NCI-H2196 treated with DMSO at 0.1 percent for 48 hours (cell line): ENCODE measurements at regions not wholly inside any gene's neighbourhood (a gene's known extent, or its start where the extent isn't known, plus 50 kb on each side); places are given as distances from the start of the nearest gene placed in this dataset.
"Not testable (repeated sequence)": the region's sequence is repeated elsewhere in the genome, so short reads cannot be mapped to it uniquely, and the experiment has no call there.

ENCODE experiments used
- DNase-seq: peaks from one replicate; lab custom pipeline; 2025; ENCODE audit not compliant: unreplicated experiment; lab: John Stamatoyannopoulos, UW

DNA sequence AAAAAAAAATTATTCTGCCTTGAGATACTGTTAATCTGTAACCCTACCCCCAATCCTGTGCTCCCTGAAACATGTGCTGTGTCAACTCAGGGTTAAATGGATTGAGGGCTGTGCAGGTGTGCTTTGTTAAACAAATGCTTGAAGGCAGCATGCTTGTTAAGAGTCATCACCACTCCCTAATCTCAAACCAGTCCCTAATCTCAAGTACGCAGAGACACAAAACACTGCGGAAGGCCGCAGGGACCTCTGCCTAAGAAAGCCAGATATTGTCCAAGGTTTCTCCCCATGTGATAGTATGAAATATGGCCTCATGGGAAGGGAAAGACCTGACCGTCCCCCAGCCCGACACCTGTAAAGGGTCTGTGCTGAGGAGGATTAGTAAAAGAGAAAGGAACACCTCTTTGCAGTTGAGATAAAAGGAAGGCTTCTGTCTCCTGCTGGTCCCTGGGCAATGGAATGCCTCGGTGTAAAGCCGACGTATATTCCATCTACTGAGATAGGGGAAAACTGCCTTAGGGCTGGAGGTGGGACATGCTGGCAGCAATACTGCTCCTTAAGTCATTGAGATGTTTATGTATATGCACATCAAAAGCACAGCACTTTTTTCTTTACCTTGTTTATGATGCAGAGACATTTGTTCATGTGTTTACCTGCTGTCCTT is 402.6 kb downstream of the TBC1D32 start:
- not testable (repeated sequence) for DNase-seq

GRCh38 chr6:120930500-120930899 is 403.8 kb downstream of the TBC1D32 start:
- not testable (repeated sequence) for DNase-seq

DNA sequence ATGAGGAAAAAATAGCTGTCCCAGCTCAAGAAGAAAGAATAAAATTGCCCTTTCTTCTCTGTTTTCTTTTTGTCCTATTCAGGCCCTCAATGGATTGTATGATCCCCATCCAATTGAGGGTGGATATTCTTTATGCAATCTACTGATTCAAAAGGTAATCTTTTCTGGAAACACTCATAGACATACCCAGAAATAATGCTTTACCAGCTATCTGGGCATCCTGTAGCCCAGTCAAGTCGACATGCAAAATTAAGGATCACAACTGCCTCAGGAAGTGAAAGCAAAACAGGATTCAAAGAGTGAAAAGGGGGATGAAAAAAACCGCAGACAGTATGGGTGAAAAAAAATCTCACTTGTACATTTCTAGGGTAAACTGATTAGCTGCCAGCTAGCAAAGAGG is 410.1 kb downstream of the TBC1D32 start:
- DNase-seq, result no peak

GRCh38 chr6:120918137-120918536 is 416.1 kb downstream of the TBC1D32 start:
- DNase-seq, result no peak

DNA sequence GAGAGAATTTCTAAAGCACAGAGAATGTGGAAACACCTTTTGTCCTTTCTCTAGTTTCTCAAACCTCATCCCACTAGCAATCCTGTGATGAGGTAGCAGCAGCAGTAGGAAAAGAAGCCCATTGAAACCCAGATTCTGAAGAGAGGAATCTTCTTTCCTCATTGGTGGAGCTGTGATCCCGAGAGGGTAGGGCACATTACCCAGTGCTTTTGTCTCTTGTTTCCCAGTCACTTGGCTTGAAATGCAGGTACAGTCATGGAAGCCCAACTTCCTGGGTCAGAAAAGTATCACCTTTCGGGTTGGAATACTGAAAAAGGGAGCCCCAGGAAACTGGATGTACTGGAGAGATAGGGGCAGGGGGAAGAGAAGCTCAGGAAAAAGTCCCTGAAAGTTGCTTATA is 417.4 kb downstream of the TBC1D32 start:
- no peak for DNase-seq

DNA sequence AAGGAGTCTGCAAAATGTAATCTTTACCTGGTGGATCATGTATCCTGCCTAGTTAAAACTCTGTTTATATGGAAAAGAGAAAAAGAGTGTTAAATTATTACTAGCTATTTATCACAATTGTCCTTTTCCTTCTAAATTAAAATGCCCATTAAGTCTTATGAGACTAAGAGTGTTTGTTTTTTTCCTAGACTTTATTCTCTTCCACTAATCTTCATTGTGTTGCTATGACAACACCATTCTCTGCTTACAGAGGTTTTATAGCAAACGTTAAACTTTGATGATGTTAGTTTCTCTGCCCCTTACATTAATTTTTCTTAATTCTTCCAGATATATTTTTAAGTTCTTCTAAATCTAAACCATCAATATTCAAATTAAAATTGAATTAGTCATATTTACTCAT is 420.8 kb downstream of the TBC1D32 start:
- DNase-seq, result no peak

- DNase-seq, result no peak
Observed at GRCh38 chr6:120908767-120909166, 425.5 kb downstream of the TBC1D32 start.

DNA sequence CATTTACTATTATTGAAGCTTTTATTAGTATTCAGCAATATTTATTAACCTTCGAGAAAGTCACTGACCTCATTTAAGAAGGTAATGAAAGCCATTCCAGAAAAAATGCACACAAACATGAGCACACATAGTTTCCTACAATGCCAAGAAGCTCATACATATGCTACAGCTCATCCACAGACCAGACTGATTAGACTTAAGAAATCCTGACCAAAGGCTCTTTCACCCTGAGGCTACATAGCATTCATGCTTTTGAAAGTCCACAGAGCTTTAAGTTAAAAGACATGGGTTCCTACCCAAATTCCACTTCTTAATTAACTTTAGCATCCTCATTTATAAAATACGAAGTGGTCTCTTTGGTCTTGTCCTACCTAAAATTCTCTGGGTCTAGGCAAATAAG is 430.4 kb downstream of the TBC1D32 start:
- DNase-seq, result no peak

GRCh38 chr6:120899932-120900331 is 434.3 kb downstream of the TBC1D32 start:
- DNase-seq, result no peak

DNA sequence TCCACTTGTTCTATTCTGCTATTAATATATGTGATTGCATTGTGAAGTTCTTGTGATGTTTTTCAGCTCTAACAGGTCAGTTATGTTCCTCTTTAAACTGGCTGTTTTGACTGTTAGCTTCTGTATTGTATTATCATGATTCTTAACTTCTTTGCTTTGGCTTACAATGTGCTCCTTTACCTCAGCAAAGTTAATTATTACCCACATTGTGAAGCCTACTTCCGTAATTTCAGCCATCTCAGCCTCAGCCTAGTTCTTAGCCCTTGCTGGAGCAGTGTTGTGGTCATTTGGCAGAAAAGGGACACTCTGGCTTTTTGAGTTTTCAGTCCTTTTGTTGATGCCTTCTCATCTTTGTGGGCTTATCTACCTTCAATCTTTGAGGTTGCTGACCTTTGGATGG is 440.2 kb downstream of the TBC1D32 start:
- DNase-seq, result no peak

DNA sequence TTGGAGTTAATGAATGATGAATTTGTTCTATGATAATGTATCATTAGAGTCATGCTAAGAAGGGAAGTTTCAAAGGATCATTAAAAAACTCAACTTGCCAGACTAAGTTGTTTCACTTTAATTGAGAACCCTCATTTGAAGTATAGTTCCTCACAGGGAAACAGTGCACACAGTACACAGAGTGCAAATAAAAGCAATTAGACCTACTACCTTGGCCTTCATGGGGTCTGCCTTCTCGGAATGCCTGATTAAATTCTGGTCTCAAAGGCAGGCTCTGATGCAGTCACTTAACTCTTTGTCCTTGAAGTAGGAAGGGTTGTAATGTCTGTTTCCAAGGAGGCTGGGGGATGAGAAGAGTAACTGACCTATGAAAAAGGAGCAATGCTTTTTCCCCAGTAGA is 457.3 kb downstream of the TBC1D32 start:
- no peak for DNase-seq

DNA sequence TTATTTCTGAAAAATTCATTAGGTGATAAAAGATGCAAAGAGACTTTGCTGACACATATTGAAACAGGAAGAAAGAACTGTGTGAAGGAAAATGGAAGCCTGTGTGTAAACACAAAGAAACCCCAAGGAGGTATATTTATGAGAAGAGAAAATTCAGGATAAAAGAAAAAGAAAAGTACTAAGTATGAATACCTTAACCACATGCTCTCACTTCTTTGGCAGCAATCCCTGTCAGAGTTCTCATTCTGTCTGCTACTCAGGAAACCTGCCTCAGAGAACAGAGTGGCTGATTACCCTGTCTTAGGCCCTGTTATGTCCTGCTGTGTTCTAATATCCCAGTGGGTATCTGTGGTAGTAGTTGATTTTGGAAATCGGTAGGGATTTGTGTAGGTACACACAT is 457.9 kb downstream of the TBC1D32 start:
- no peak for DNase-seq

GRCh38 chr6:120875900-120876299 is 458.4 kb downstream of the TBC1D32 start:
- DNase-seq, result no peak

DNA sequence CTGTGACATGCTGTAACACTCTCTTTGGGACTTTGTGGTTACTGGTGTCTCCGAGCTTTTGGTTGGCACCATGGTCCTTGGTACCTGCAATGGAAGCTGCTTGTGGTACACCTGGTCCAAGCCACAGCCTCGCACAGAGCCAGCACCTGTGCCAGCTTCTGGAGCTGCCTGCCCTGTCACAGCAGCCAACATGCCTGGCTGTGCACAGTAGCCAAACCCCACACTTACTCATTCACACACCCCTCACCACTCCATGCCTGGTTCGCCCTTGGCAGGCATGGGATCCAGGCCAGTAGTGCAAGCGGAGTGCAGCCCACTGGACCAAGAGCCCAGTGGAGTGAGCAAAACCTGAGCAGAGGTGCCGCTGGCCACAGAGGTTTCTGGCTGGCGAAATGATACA is 459.9 kb downstream of the TBC1D32 start:
- no peak for DNase-seq

DNA sequence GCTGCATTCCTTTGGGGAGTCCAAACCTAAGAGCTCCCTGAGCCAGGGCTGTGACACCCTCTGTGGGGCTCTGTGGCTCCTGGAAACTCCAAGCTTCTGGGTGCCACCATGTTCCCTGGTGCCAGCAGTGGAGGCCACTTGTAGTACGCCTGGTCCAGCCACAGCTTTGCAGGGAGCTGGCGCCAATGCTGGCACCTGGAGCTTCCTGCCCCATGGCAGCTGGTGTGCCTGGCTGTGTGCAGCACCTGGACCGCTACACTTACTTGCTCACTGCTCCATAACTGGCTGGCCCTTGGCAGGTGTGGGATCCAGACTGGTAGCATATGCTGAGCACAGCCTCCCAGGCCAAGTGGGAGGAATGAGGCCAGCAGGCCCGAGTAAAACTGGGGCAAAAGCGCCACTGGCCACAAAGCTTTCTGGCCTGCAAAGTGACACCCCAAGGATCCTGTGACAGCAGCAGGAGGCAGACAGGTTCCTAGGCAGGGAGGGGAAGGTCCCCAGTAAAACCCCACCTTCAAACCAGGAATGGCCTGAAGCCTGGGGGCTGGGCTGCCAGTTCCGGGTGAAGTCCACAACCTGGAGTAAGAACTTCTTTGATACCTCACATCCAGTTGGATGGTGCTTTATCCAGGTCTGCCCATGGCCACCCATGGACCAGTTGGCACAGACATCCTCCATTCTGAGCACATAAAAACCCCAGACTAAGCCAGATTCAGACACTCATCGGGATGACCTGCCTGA is 461.0 kb downstream of the TBC1D32 start:
- no peak for DNase-seq

- no peak for DNase-seq
Observed at GRCh38 chr6:120872262-120872578, 462.1 kb downstream of the TBC1D32 start.

- no peak for DNase-seq
Observed at GRCh38 chr6:120871416-120872261, 462.6 kb downstream of the TBC1D32 start.

DNA sequence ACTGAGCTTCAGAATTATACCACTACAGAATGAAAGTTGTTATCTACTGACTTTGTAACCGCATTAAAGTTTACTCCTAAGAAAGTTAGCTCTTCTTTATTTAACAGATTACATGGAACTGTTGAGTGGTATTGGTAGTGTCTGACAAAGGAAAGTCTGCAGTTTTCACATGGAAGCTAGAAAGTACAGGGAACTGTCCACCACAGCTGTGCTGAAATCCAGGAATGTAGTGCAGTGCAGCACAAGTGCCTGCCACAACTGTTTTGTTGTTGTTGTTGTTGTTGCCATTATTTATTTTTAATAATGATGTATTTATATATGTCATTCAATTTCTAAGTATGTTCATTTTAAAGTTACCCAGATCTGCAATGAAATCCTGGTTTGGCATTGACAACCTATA is 464.9 kb downstream of the TBC1D32 start:
- DNase-seq, result no peak

- no peak for DNase-seq
Observed at GRCh38 chr6:120857422-120857821, 476.9 kb downstream of the TBC1D32 start.

- DNase-seq, result no peak
Observed at GRCh38 chr6:120854583-120854982, 479.7 kb downstream of the TBC1D32 start.

- no peak for DNase-seq
Observed at GRCh38 chr6:120853489-120853888, 480.8 kb downstream of the TBC1D32 start.

DNA sequence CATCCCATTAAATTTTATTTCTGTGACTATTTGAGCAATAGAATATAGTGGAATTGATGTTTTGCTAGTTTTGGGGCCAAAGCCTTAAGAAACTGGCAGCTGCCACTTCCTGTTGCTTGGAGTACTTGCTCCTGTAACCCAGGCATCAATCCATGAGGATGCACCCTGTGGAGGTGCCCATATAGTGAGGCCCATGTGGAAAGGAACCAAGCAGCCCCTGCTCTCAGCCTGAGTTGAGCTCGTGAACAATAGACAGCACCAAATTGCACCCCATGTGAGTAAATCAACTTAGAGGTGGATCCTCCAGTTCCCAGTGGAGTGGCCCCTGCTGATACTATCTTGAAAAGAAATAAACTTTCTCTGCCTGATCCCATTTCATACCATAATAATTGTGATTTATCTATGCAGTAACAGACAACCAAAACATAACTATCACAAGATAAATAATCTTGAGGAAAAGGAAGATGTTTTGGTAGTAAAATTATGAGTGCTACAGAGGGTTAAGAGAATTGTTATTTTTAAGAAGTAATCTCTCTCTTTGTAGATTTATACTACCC is 481.9 kb downstream of the TBC1D32 start:
- no peak for DNase-seq
